HEK293 (cell line): ENCODE measurements at regions not wholly inside any gene's neighbourhood (a gene's known extent, or its start where the extent isn't known, plus 50 kb on each side); places are given as distances from the start of the nearest gene placed in this dataset.
"Not testable (repeated sequence)": the region's sequence is repeated elsewhere in the genome, so short reads cannot be mapped to it uniquely, and the experiment has no call there.

Source experiments
- CTCF ChIA-PET: fragments of 350-600 bp; formaldehyde crosslinking; extraction: SDS; loops from one replicate; lab custom pipeline; 2021; ENCODE audit warnings: antibody characterized with exemption; lab: Yijun Ruan, JAX
- POLR2A ChIA-PET: fragments of 300-600 bp; formaldehyde crosslinking; extraction: SDS; loops from one replicate; lab custom pipeline; 2020; ENCODE audit warnings: antibody characterized with exemption, inconsistent platforms; lab: Yijun Ruan, JAX
- H3K27ac ChIP-seq: fragments of 200-500 bp; sonication (Bioruptor generic); 2 replicates; pipeline ENCODE4 v1.5.1; 2014; ENCODE audit warnings: low read depth, low read length, control low read depth, inconsistent platforms; ENCODE audit errors: extremely low read depth
- H3K36me3 ChIP-seq, 2 experiments: fragments of 200-500 bp in 1 of 2; sonication (Bioruptor generic) in 1 of 2; 1 replicate in 1 of 2; 2 replicates in 1 of 2; pipeline ENCODE4 v1.5.1; 2014 to 2017; ENCODE audit warnings: inconsistent platforms in 2 of 2, low read length in 2 of 2; ENCODE audit not compliant: control insufficient read depth in 2 of 2, insufficient read depth in 1 of 2
- H3K4me1 ChIP-seq: fragments of 200-500 bp; sonication (Bioruptor generic); 2 replicates; pipeline ENCODE4 v1.5.1; 2014; ENCODE audit warnings: mild to moderate bottlenecking, low read length, inconsistent platforms; ENCODE audit not compliant: control insufficient read depth, insufficient read depth
- H3K4me3 ChIP-seq: 2 replicates; pipeline ENCODE4 v1.5.1; 2011; ENCODE audit warnings: low read depth, mild to moderate bottlenecking, control low read depth, low read length, moderate library complexity
- H3K9me3 ChIP-seq: fragments of 200-500 bp; sonication (Bioruptor generic); 2 replicates; pipeline ENCODE4 v1.5.1; 2014; ENCODE audit warnings: low read depth, low read length, inconsistent platforms; ENCODE audit not compliant: control insufficient read depth, insufficient read depth
- HIC1 ChIP-seq: fragments of 450-650 bp; formaldehyde crosslinking; IDR thresholded peaks from 2 replicates; pipeline ENCODE4 v1.5.1; 2016; ENCODE audit warnings: missing biosample characterization, missing genetic modification characterization
- HOXA7 ChIP-seq: sonication (generic); formaldehyde crosslinking; IDR thresholded peaks from 2 replicates; pipeline ENCODE4 v1.8.1; 2022; ENCODE audit warnings: missing genetic modification reagents, borderline replicate concordance
- SALL2 ChIP-seq: fragments of 450-650 bp; formaldehyde crosslinking; IDR thresholded peaks from 2 replicates; pipeline ENCODE4 v1.5.0; 2017; ENCODE audit warnings: missing biosample characterization, mild to moderate bottlenecking, missing genetic modification characterization, borderline replicate concordance
- WT1 ChIP-seq: fragments of 450-650 bp; formaldehyde crosslinking; IDR thresholded peaks from 2 replicates; pipeline ENCODE4 v1.5.1; 2016; ENCODE audit warnings: missing biosample characterization, missing genetic modification characterization
- ZBTB8A ChIP-seq: fragments of 450-650 bp; formaldehyde crosslinking; IDR thresholded peaks from 2 replicates; pipeline ENCODE4 v1.5.1; 2016; ENCODE audit warnings: missing biosample characterization, missing genetic modification characterization
- ZNF140 ChIP-seq: fragments of 450-650 bp; formaldehyde crosslinking; IDR thresholded peaks from 2 replicates; pipeline ENCODE4 v1.5.1; 2016; ENCODE audit warnings: missing biosample characterization, missing genetic modification characterization
- ZNF146 ChIP-seq: fragments of 450-650 bp; formaldehyde crosslinking; IDR thresholded peaks from 2 replicates; pipeline ENCODE4 v1.5.1; 2016; ENCODE audit warnings: missing biosample characterization, missing genetic modification characterization
- ZNF221 ChIP-seq: fragments of 450-650 bp; formaldehyde crosslinking; IDR thresholded peaks from 2 replicates; pipeline ENCODE4 v1.5.1; 2017; ENCODE audit warnings: missing biosample characterization, missing genetic modification characterization, borderline replicate concordance
- ZNF302 ChIP-seq: fragments of 450-650 bp; formaldehyde crosslinking; IDR thresholded peaks from 2 replicates; pipeline ENCODE4 v1.5.1; 2016; ENCODE audit warnings: missing biosample characterization, missing genetic modification characterization, low read depth
- ZNF335 ChIP-seq: fragments of 450-650 bp; formaldehyde crosslinking; conservative IDR thresholded peaks from 2 replicates; pipeline ENCODE4 v1.5.1; 2016; ENCODE audit warnings: missing biosample characterization, missing genetic modification characterization
- ZNF37A ChIP-seq: fragments of 450-650 bp; IDR thresholded peaks from 2 replicates; pipeline ENCODE4 v1.5.1; 2018; ENCODE audit warnings: missing biosample characterization, missing genetic modification characterization
- ZNF555 ChIP-seq: fragments of 450-650 bp; formaldehyde crosslinking; conservative IDR thresholded peaks from 2 replicates; pipeline ENCODE4 v1.5.1; 2017; ENCODE audit warnings: missing biosample characterization, mild to moderate bottlenecking, missing genetic modification characterization, inconsistent platforms
- ZNF677 ChIP-seq: fragments of 450-650 bp; IDR thresholded peaks from 2 replicates; pipeline ENCODE4 v1.5.0; 2018; ENCODE audit warnings: missing biosample characterization, mild to moderate bottlenecking, missing genetic modification characterization, moderate library complexity
- ZNF776 ChIP-seq: fragments of 450-650 bp; formaldehyde crosslinking; IDR thresholded peaks from 2 replicates; pipeline ENCODE4 v1.5.0; 2017; ENCODE audit warnings: missing biosample characterization, missing genetic modification characterization, borderline replicate concordance
- ZNF791 ChIP-seq: fragments of 450-650 bp; formaldehyde crosslinking; IDR thresholded peaks from 2 replicates; pipeline ENCODE4 v1.5.1; 2016; ENCODE audit warnings: missing biosample characterization, missing genetic modification characterization
- ZNF830 ChIP-seq: fragments of 450-650 bp; IDR thresholded peaks from 2 replicates; pipeline ENCODE4 v1.5.0; 2018; ENCODE audit warnings: missing biosample characterization, missing genetic modification characterization, low read depth, mild to moderate bottlenecking, moderate library complexity
- ZSCAN16 ChIP-seq: fragments of 450-650 bp; formaldehyde crosslinking; IDR thresholded peaks from 2 replicates; pipeline ENCODE4 v1.5.1; 2016; ENCODE audit warnings: missing biosample characterization, missing genetic modification characterization
- TF ChIP-seq, protein P1 (sequence below): fragments of 450-650 bp; formaldehyde crosslinking; IDR thresholded peaks from 2 replicates; pipeline ENCODE4 v1.5.1; 2016; ENCODE audit warnings: missing biosample characterization, missing genetic modification characterization
- TF ChIP-seq, protein P2 (sequence below): fragments of 450-650 bp; formaldehyde crosslinking; IDR thresholded peaks from 2 replicates; pipeline ENCODE4 v1.5.1; 2016; ENCODE audit warnings: missing biosample characterization, missing genetic modification characterization

- Histone ChIP-seq H3K27ac (no peak overlapping the region), H3K4me1 (no peaks in the 10 kb centered on the region), H3K4me3 (no peak overlapping the region)
- TF ChIP-seq, protein P1, sequence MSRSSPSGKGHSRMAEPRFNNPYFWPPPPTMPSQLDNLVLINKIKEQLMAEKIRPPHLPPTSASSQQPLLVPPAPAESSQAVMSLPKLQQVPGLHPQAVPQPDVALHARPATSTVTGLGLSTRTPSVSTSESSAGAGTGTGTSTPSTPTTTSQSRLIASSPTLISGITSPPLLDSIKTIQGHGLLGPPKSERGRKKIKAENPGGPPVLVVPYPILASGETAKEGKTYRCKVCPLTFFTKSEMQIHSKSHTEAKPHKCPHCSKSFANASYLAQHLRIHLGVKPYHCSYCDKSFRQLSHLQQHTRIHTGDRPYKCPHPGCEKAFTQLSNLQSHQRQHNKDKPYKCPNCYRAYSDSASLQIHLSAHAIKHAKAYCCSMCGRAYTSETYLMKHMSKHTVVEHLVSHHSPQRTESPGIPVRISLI = no peak
- TF ChIP-seq ZNF302 (tag by site-specific recombination) (no peak), ZNF335 (tag by site-specific recombination) (no peak), ZNF555 (no peak), SALL2 (tag by site-specific recombination) (no peak), ZNF830 (tag by site-specific recombination) (no peak), ZNF140 (no peak), ZNF776 (tag by site-specific recombination) (no peak), ZBTB8A (tag by site-specific recombination) (no peak), ZNF677 (tag by site-specific recombination) (no peak), ZNF221 (no peak), HOXA7 (no peak), ZNF37A (tag by site-specific recombination) (no peak), WT1 (tag by site-specific recombination) (no peak)
- TF ChIP-seq, protein P2, sequence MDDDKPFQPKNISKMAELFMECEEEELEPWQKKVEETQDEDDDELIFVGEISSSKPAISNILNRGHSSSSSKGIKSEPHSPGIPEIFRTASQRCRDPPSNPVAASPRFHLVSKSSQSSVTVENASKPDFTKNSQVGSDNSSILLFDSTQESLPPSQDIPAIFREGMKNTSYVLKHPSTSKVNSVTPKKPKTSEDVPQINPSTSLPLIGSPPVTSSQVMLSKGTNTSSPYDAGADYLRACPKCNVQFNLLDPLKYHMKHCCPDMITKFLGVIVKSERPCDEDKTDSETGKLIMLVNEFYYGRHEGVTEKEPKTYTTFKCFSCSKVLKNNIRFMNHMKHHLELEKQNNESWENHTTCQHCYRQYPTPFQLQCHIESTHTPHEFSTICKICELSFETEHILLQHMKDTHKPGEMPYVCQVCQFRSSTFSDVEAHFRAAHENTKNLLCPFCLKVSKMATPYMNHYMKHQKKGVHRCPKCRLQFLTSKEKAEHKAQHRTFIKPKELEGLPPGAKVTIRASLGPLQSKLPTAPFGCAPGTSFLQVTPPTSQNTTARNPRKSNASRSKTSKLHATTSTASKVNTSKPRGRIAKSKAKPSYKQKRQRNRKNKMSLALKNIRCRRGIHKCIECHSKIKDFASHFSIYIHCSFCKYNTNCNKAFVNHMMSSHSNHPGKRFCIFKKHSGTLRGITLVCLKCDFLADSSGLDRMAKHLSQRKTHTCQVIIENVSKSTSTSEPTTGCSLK (tag by site-specific recombination) = no peak
- TF ChIP-seq, all 188 proteins: peak for 0
- Histone ChIP-seq H3K9me3 (no peaks in the 10 kb centered on the region), H3K36me3 (no peaks in the 10 kb centered on the region)
- CTCF ChIA-PET = interaction anchor here (0.6 kb wide), 1 partner anchor 404 kb away, joined by 3 read pairs; no protein-coding TSS in a partner anchor
- POLR2A ChIA-PET = no interaction called here
Measured at GRCh38 chr3:33982269-33982798, 183.9 kb downstream of the PDCD6IP start.

DNA sequence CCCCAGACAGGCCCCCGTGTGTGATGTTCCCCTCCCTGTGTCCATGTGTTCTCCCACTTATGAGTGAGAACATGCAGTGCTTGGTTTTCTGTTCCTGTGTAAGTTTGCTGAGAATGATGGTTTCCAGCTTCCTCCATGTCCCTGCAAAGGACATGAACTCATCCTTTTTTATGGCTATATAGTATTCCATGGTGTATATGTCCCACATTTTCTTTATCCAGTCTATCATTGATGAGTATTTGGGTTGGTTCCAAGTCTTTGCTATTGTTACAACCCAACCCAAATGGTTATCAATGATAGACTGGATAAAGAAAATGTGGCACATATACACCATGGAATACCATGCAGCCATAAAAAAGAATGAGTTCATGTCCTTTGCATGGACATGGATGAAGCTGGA, 184.5 kb downstream of the PDCD6IP start:
- CTCF ChIA-PET = not testable (repeated sequence)

GRCh38 chr3:33989229-33989628, 190.8 kb downstream of the PDCD6IP start:
- Histone ChIP-seq H3K4me3 (no peak overlapping the region), H3K4me1 (no peaks in the 10 kb centered on the region), H3K27ac (no peak overlapping the region), H3K9me3 (no peaks in the 10 kb centered on the region), H3K36me3 (no peaks in the 10 kb centered on the region)
- TF ChIP-seq ZNF830 (tag by site-specific recombination) (no peak), HIC1 (tag by site-specific recombination) (no peak), ZNF791 (tag by site-specific recombination) (no peak), ZSCAN16 (no peak)
- ChIA-PET POLR2A (no interaction called here), CTCF (interaction anchor here (0.7 kb wide), 1 partner anchor 534 kb away, joined by 3 read pairs; no protein-coding TSS in a partner anchor)

More for the DNA sequence above, 184.5 kb downstream of the PDCD6IP start:
- POLR2A ChIA-PET, H3K27ac ChIP-seq, H3K4me1 ChIP-seq, H3K9me3 ChIP-seq, H3K36me3 ChIP-seq, H3K4me3 ChIP-seq: not testable (repeated sequence)
- TF ChIP-seq ZNF146 (tag by site-specific recombination) = peak; percentile 77
